ENCODE measurements at regions not wholly inside any gene's neighbourhood (a gene's known extent, or its start where the extent isn't known, plus 50 kb on each side); places are given as distances from the start of the nearest gene placed in this dataset.
"Not testable (repeated sequence)": the region's sequence is repeated elsewhere in the genome, so short reads cannot be mapped to it uniquely, and the experiment has no call there.

GRCh38 chr20:29085625-29086024 lies 2171.8 kb upstream of the DEFB115 start:
- TF ChIP-seq ZFX (IDR thresholded peaks at IDR 0.05; ENCODE audit: borderline replicate concordance) (no peak), CTCF (IDR thresholded peaks at IDR 0.05) (no peak)
- H3K27ac ChIP-seq: no peak overlapping the region

- H3K27ac ChIP-seq: not testable (repeated sequence)
Measured at GRCh38 chr20:29086145-29086718, 2171.2 kb upstream of the DEFB115 start.

GRCh38 chr20:29086938-29087337 lies 2170.5 kb upstream of the DEFB115 start:
- no peak overlapping the region for H3K27ac ChIP-seq
- no peak for TF ChIP-seq ZFX (IDR thresholded peaks at IDR 0.05; ENCODE audit: borderline replicate concordance)
- TF ChIP-seq CTCF (IDR thresholded peaks at IDR 0.05): no peak

- not testable (repeated sequence) for H3K27ac ChIP-seq
Measured at GRCh38 chr20:29087887-29088286, 2169.6 kb upstream of the DEFB115 start.

- not testable (repeated sequence) for H3K27ac ChIP-seq
- TF ChIP-seq CTCF (IDR thresholded peaks at IDR 0.05): peak; percentile 17; the same call in 1 of the 2 replicates
Measured at GRCh38 chr20:29088472-29088871, 2169.0 kb upstream of the DEFB115 start.

GRCh38 chr20:29089409-29089808 lies 2168.1 kb upstream of the DEFB115 start:
- H3K27ac ChIP-seq: not testable (repeated sequence)

- H3K27ac ChIP-seq: not testable (repeated sequence)
Measured at GRCh38 chr20:29093958-29094357, 2163.5 kb upstream of the DEFB115 start.

GRCh38 chr20:29096695-29097094 lies 2160.8 kb upstream of the DEFB115 start:
- H3K27ac ChIP-seq: not testable (repeated sequence)

GRCh38 chr20:29107884-29108283 lies 2149.6 kb upstream of the DEFB115 start:
- not testable (repeated sequence) for H3K27ac ChIP-seq

GRCh38 chr20:29109386-29109785 lies 2148.1 kb upstream of the DEFB115 start:
- not testable (repeated sequence) for H3K27ac ChIP-seq

GRCh38 chr20:29115097-29115496 lies 2142.4 kb upstream of the DEFB115 start:
- not testable (repeated sequence) for H3K27ac ChIP-seq

- no peak for TF ChIP-seq ZFX (IDR thresholded peaks at IDR 0.05; ENCODE audit: borderline replicate concordance)
- TF ChIP-seq CTCF (IDR thresholded peaks at IDR 0.05): no peak
- H3K27ac ChIP-seq: no peak overlapping the region
Measured at GRCh38 chr20:29119141-29119540, 2138.3 kb upstream of the DEFB115 start.
